Left lung (tissue), 4 donors: ENCODE measurements at regions not wholly inside any gene's neighbourhood (a gene's known extent, or its start where the extent isn't known, plus 50 kb on each side); places are given as distances from the start of the nearest gene placed in this dataset.

Experiments
- ATAC-seq: fragments of 200-7000 bp; cut with Tn5 transposase; one replicate; pipeline ENCODE4 v1.9.1; 2020; ENCODE audit warnings: moderate library complexity
- DNase-seq, 4 donors: peaks; one replicate each; pipeline ENCODE4 v3.0.0-alpha.2; 2013 to 2020
- H3K27ac ChIP-seq, 2 donors: fragments of 200-600 bp; sonication (generic) in 1 of 2; one replicate each; pipeline versions ENCODE4 v1.5.0 to v1.8.0; 2020 to 2021
- H3K27me3 ChIP-seq, 2 donors: fragments of 200-600 bp; sonication (generic) in 1 of 2; one replicate each; pipeline versions ENCODE4 v1.5.0 to v1.8.0; 2020 to 2021
- H3K36me3 ChIP-seq, 2 donors: fragments of 200-600 bp; sonication (generic) in 1 of 2; one replicate each; pipeline versions ENCODE4 v1.5.0 to v1.8.0; 2020 to 2021
- H3K4me1 ChIP-seq, 2 donors: fragments of 200-600 bp; one replicate each; pipeline ENCODE4 v1.8.0; 2021
- H3K4me3 ChIP-seq, 2 donors: fragments of 200-600 bp; sonication (generic) in 1 of 2; one replicate each; pipeline versions ENCODE4 v1.5.0 to v1.8.0; 2020 to 2021; ENCODE audit warnings: mild to moderate bottlenecking in 1 of 2
- H3K9me3 ChIP-seq, 2 donors: fragments of 200-600 bp; sonication (generic) in 1 of 2; one replicate each; pipeline versions ENCODE4 v1.5.0 to v1.8.0; 2020 to 2021
- intact Hi-C, 2 donors: fragments of 100-400 bp; cut with DNase I; formaldehyde crosslinking; loops; one replicate each; pipeline versions ENCODE4 v1.11.2 to v1.14.2; 2022
- TF ChIP-seq, protein P1 (sequence below), 2 donors: fragments of 200-600 bp; sonication (generic) in 1 of 2; IDR thresholded peaks; one replicate each; pipeline versions ENCODE4 v1.5.0 to v1.8.0; 2021; ENCODE audit warnings: antibody characterized with exemption in 2 of 2
- donor health status: DM: no; HTN: yes; CAD: no.
- donor health status: DM: no; HTN: no; CAD: no.

- TF ChIP-seq, protein P1, sequence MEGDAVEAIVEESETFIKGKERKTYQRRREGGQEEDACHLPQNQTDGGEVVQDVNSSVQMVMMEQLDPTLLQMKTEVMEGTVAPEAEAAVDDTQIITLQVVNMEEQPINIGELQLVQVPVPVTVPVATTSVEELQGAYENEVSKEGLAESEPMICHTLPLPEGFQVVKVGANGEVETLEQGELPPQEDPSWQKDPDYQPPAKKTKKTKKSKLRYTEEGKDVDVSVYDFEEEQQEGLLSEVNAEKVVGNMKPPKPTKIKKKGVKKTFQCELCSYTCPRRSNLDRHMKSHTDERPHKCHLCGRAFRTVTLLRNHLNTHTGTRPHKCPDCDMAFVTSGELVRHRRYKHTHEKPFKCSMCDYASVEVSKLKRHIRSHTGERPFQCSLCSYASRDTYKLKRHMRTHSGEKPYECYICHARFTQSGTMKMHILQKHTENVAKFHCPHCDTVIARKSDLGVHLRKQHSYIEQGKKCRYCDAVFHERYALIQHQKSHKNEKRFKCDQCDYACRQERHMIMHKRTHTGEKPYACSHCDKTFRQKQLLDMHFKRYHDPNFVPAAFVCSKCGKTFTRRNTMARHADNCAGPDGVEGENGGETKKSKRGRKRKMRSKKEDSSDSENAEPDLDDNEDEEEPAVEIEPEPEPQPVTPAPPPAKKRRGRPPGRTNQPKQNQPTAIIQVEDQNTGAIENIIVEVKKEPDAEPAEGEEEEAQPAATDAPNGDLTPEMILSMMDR (IDR thresholded peaks at IDR 0.05) = no peak
- intact Hi-C loops = no loop called here
- Histone ChIP-seq H3K27me3 (no peaks in the 10 kb centered on the region), H3K4me3 (no peak overlapping the region), H3K9me3 (peaks cover 0 to 2% of the 10 kb centered on the region in 2 donors), H3K27ac (no peak overlapping the region), H3K36me3 (no peaks in the 10 kb centered on the region), H3K4me1 (no peaks in the 10 kb centered on the region)
- no peak for ATAC-seq
- DNase-seq = no peak
These were observed 322.2 kb upstream of the SPHKAP start for GRCh38 chr2:228503731-228504130.

DNA sequence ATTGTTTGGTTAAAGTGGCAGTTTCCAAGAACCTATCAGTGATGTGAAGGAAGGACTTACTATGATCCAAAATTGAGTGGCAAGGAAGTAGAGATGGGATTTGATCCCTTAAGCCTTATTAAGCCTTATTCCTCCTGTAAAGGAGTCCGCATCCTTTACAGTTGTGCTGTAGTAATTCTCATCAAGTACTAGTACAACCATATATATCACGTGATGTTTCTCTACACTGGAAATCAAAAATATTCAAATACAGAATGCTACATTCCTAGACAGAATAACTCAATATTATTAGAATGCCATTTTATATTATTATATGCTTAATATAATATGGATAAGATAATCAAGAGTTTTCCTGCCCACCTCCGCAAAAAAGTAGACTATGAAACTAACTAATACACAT, 312.4 kb upstream of the SPHKAP start:
- TF ChIP-seq, protein P1 (IDR thresholded peaks at IDR 0.05) = no peak
- Histone ChIP-seq H3K4me1 (no peaks in the 10 kb centered on the region), H3K27ac (no peak overlapping the region), H3K9me3 (peaks cover 0 to 2% of the 10 kb centered on the region in 2 donors), H3K36me3 (no peaks in the 10 kb centered on the region), H3K4me3 (no peak overlapping the region), H3K27me3 (no peaks in the 10 kb centered on the region)
- DNase-seq (no peak), ATAC-seq (no peak)
- intact Hi-C loops = no loop called here

DNA sequence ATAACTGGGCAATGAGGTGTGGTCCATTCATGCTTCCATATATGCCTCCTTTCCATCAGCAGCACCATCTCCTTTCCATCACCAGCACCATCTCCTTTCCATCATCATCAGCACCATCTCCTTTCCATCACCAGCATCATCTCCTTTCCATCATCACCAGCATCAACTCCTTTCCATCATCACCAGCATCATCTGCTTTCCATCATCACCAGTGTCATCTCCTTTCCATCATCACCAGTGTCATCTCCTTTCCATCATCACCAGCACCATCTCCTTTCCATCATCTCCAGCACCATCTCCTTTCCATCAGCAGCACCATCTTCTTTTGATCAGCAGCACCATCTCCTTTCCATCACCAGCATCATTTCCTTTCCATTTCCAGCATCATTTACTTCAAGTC, 297.5 kb upstream of the SPHKAP start:
- Histone ChIP-seq H3K9me3 (peaks cover 0 to 7% of the 10 kb centered on the region in 2 donors), H3K27ac (no peak overlapping the region), H3K27me3 (no peaks in the 10 kb centered on the region), H3K4me3 (no peak overlapping the region), H3K4me1 (no peaks in the 10 kb centered on the region), H3K36me3 (no peaks in the 10 kb centered on the region)
- TF ChIP-seq, protein P1 (IDR thresholded peaks at IDR 0.05) = no peak
- ATAC-seq (no peak), DNase-seq (no peak)
- intact Hi-C loops = no loop called here

GRCh38 chr2:228474466-228474865, 293.0 kb upstream of the SPHKAP start:
- ATAC-seq = no peak
- TF ChIP-seq, protein P1 (IDR thresholded peaks at IDR 0.05) = no peak
- DNase-seq = no peak
- no peak overlapping the region for H3K27ac ChIP-seq
- peaks cover 0 to 9% of the 10 kb centered on the region in 2 donors for H3K9me3 ChIP-seq
- intact Hi-C loops = no loop called here
- H3K27me3 ChIP-seq = no peaks in the 10 kb centered on the region
- H3K4me3 ChIP-seq = no peak overlapping the region
- no peaks in the 10 kb centered on the region for H3K36me3 ChIP-seq
- no peaks in the 10 kb centered on the region for H3K4me1 ChIP-seq

DNA sequence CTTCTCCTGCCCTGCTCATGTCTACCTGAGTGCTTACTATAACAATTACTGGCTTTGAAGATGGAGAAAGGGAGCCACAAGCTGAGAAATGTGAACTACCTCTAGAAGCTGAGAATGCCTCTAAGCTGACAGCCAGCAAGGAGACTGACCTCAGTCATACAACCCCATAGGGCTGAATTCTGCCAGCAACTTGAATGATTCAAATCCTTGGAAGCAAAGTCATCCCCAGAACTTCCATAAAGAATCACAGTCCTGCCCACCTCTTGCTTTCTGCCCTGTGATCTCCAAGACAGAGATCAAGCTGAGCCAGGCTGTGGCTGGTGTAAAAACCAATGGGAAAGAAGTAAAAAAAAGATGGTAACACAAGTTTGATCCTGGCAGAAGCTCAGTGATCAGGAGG, 288.2 kb upstream of the SPHKAP start:
- H3K36me3 ChIP-seq = no peaks in the 10 kb centered on the region
- no peak overlapping the region for H3K4me3 ChIP-seq
- ATAC-seq (no peak), DNase-seq (no peak)
- H3K9me3 ChIP-seq = peaks cover 0 to 23% of the 10 kb centered on the region in 2 donors
- no peak overlapping the region for H3K27ac ChIP-seq
- TF ChIP-seq, protein P1 (IDR thresholded peaks at IDR 0.05) = no peak
- H3K4me1 ChIP-seq = no peaks in the 10 kb centered on the region
- intact Hi-C loops = no loop called here
- H3K27me3 ChIP-seq = no peaks in the 10 kb centered on the region
